H1 (cell line): ENCODE measurements at regions not wholly inside any gene's neighbourhood (a gene's known extent, or its start where the extent isn't known, plus 50 kb on each side); places are given as distances from the start of the nearest gene placed in this dataset.

Experiments
- CTCF ChIA-PET: fragments of 300-600 bp; sonication (Branson Sonifier 250); formaldehyde crosslinking; loops from one replicate; lab custom pipeline; 2021; ENCODE audit not compliant: partially characterized antibody; lab: Charles Lee
- POLR2A ChIA-PET: fragments of 300-600 bp; sonication (Branson Sonifier 250); formaldehyde crosslinking; loops from one replicate; lab custom pipeline; 2021; ENCODE audit warnings: inconsistent platforms; ENCODE audit not compliant: partially characterized antibody; lab: Charles Lee
- DNase-seq, 2 experiments: peaks; one replicate each; pipeline versions ENCODE4 v3.0.0 to v3.0.0-alpha.2; 2010 to 2022; ENCODE audit warnings: low spot score in 2 of 2, low read depth in 1 of 2, mixed read lengths in 1 of 2
- FAIRE-seq: peaks from 2 replicates; lab custom pipeline; 2011; peaks lifted over from hg19 to GRCh38; lab: Jason Lieb, UNC
- H2AFZ ChIP-seq: 2 replicates; pipeline ENCODE4 v1.8.1; 2012; ENCODE audit warnings: low read length, inconsistent platforms
- H2AK5ac ChIP-seq: 2 replicates; pipeline ENCODE4 v1.6.1; 2013; ENCODE audit warnings: low read depth, low read length
- H2BK120ac ChIP-seq: replicated peaks from 2 replicates; pipeline ENCODE3; 2013; ENCODE audit warnings: low read depth, low read length, inconsistent platforms
- H2BK12ac ChIP-seq: 2 replicates; pipeline ENCODE4 v1.6.1; 2013; ENCODE audit warnings: low read depth, low read length
- H2BK15ac ChIP-seq: 2 replicates; pipeline ENCODE4 v1.6.1; 2013; ENCODE audit warnings: low read length
- H2BK20ac ChIP-seq: 2 replicates; pipeline ENCODE4 v1.6.1; 2013; ENCODE audit warnings: low read length
- H2BK5ac ChIP-seq: 2 replicates; pipeline ENCODE4 v1.6.1; 2013; ENCODE audit warnings: low read depth, low read length
- H3K14ac ChIP-seq: 2 replicates; pipeline ENCODE4 v1.6.1; 2013; ENCODE audit warnings: inconsistent platforms; ENCODE audit not compliant: insufficient read length
- H3K18ac ChIP-seq: 2 replicates; pipeline ENCODE4 v1.6.1; 2013; ENCODE audit warnings: low read length; ENCODE audit errors: extremely low read depth
- H3K23ac ChIP-seq: 2 replicates; pipeline ENCODE4 v1.6.1; 2013; ENCODE audit warnings: inconsistent platforms; ENCODE audit not compliant: insufficient read length
- H3K23me2 ChIP-seq: 2 replicates; pipeline ENCODE4 v1.6.1; 2013; ENCODE audit warnings: low read depth, low read length
- H3K27ac ChIP-seq: 2 replicates; pipeline ENCODE4 v1.6.1; 2011; ENCODE audit warnings: low read depth, low read length, inconsistent platforms
- H3K27me3 ChIP-seq, 4 experiments: replicated peaks in 1 of 4; 1 replicate in 1 of 4; 2 replicates in 3 of 4; pipeline versions ENCODE4 v1.6.1 to v1.8.1; 2011 to 2013; ENCODE audit warnings: low read length in 3 of 4, mild to moderate bottlenecking in 3 of 4, inconsistent platforms in 2 of 4, mixed read lengths in 2 of 4, moderate library complexity in 1 of 4; ENCODE audit not compliant: control insufficient read depth in 3 of 4, insufficient read depth in 3 of 4; ENCODE audit errors: extremely low read depth in 1 of 4
- H3K36me3 ChIP-seq, 4 experiments: 2 replicates each; pipeline versions ENCODE4 v1.6.1 to v1.8.1; 2011 to 2013; ENCODE audit warnings: mild to moderate bottlenecking in 4 of 4, low read length in 3 of 4, moderate library complexity in 2 of 4, control low read depth in 1 of 4, inconsistent platforms in 1 of 4; ENCODE audit not compliant: insufficient read depth in 4 of 4, control insufficient read depth in 2 of 4
- H3K4ac ChIP-seq: replicated peaks from 2 replicates; pipeline ENCODE3; 2013; ENCODE audit warnings: low read length, low read depth, mixed read lengths, inconsistent platforms; ENCODE audit not compliant: insufficient read length
- H3K4me1 ChIP-seq, 4 experiments: replicated peaks in 1 of 4; 1 replicate in 1 of 4; 2 replicates in 3 of 4; pipeline versions ENCODE4 v1.6.1 to v1.8.1; 2011 to 2013; ENCODE audit warnings: low read length in 3 of 4, inconsistent platforms in 2 of 4, mixed read lengths in 1 of 4; ENCODE audit not compliant: insufficient read depth in 4 of 4, control insufficient read depth in 3 of 4
- H3K4me2 ChIP-seq, 2 experiments: 2 replicates each; pipeline versions ENCODE4 v1.6.1 to v1.8.1; 2011 to 2013; ENCODE audit warnings: low read depth in 2 of 2, low read length in 2 of 2, control low read depth in 1 of 2, inconsistent platforms in 1 of 2, mild to moderate bottlenecking in 1 of 2; ENCODE audit not compliant: insufficient read depth in 1 of 2
- H3K4me3 ChIP-seq, 4 experiments: fragments of 200-600, 300-600 bp in 1 of 4; sonication (generic), shearing (Covaris generic), sonication (Bioruptor Twin) in 1 of 4; 2 replicates each; pipeline versions ENCODE4 v1.5.1 to v1.8.1; 2011 to 2016; ENCODE audit warnings: low read length in 4 of 4, low read depth in 3 of 4, control low read depth in 2 of 4, inconsistent platforms in 2 of 4, mild to moderate bottlenecking in 2 of 4, mixed read lengths in 1 of 4, moderate library complexity in 1 of 4; ENCODE audit not compliant: insufficient read depth in 2 of 4; ENCODE audit errors: extremely low read depth in 1 of 4
- H3K56ac ChIP-seq: replicated peaks from 2 replicates; pipeline ENCODE3; 2013; ENCODE audit warnings: low read depth, mild to moderate bottlenecking, mixed read lengths, low read length, inconsistent platforms; ENCODE audit not compliant: insufficient read length
- H3K79me1 ChIP-seq: 2 replicates; pipeline ENCODE4 v1.6.1; 2013; ENCODE audit warnings: low read depth, low read length, control low read depth
- H3K79me2 ChIP-seq, 2 experiments: 2 replicates each; pipeline versions ENCODE4 v1.6.1 to v1.8.1; 2012 to 2013; ENCODE audit warnings: low read length in 2 of 2, mild to moderate bottlenecking in 2 of 2, inconsistent platforms in 1 of 2; ENCODE audit not compliant: insufficient read depth in 2 of 2, control insufficient read depth in 1 of 2
- H3K9ac ChIP-seq, 4 experiments: replicated peaks in 1 of 4; 1 replicate in 1 of 4; 2 replicates in 3 of 4; pipeline versions ENCODE4 v1.6.1 to v1.8.1; 2011 to 2013; ENCODE audit warnings: low read depth in 3 of 4, low read length in 3 of 4, control low read depth in 2 of 4, mild to moderate bottlenecking in 2 of 4, moderate library complexity in 2 of 4, inconsistent platforms in 1 of 4; ENCODE audit errors: extremely low read depth in 1 of 4
- H3K9me3 ChIP-seq, 2 experiments: 2 replicates each; pipeline versions ENCODE4 v1.6.1 to v1.8.1; 2012 to 2013; ENCODE audit warnings: mild to moderate bottlenecking in 2 of 2, moderate library complexity in 2 of 2, control low read depth in 1 of 2, inconsistent platforms in 1 of 2, low read depth in 1 of 2, low read length in 1 of 2, mixed read lengths in 1 of 2; ENCODE audit not compliant: insufficient read depth in 2 of 2
- H4K20me1 ChIP-seq, 2 experiments: replicated peaks in 1 of 2; 2 replicates each; pipeline versions ENCODE3 to v1.8.1; 2011 to 2013; ENCODE audit warnings: inconsistent platforms in 2 of 2, low read length in 2 of 2, mild to moderate bottlenecking in 1 of 2; ENCODE audit not compliant: insufficient read depth in 2 of 2, control insufficient read depth in 1 of 2
- H4K5ac ChIP-seq: 2 replicates; pipeline ENCODE4 v1.6.1; 2013; ENCODE audit warnings: low read length, low read depth, mixed read lengths, inconsistent platforms; ENCODE audit not compliant: insufficient read length
- H4K8ac ChIP-seq: 2 replicates; pipeline ENCODE4 v1.8.0; 2013; ENCODE audit warnings: mild to moderate bottlenecking, moderate library complexity, low read length, inconsistent platforms; ENCODE audit not compliant: insufficient read depth; ENCODE audit errors: extremely low read depth
- H4K91ac ChIP-seq: replicated peaks from 2 replicates; pipeline ENCODE3; 2013; ENCODE audit warnings: low read length, mixed read lengths, inconsistent platforms; ENCODE audit not compliant: insufficient read length
- WGBS, 2 experiments: shearing (Covaris generic) in 1 of 2; methylation state at CpG; one replicate each; pipeline versions ENCODE4 v1.1.6 to v1.1.7; 2013 to 2015; ENCODE audit warnings: low lambda C conversion rate in 2 of 2, mixed read lengths in 2 of 2, inconsistent platforms in 1 of 2, low coverage in 1 of 2, missing lambda C conversion rate in 1 of 2; ENCODE audit not compliant: insufficient replicate concordance in 2 of 2, insufficient coverage in 1 of 2, insufficient read length in 1 of 2; ENCODE audit errors: extremely low coverage in 1 of 2, missing lambda C conversion rate in 1 of 2; 5-methylcytosine and 5-hydroxymethylcytosine counted together

- H3K79me1 ChIP-seq: no peaks in the 10 kb centered on the region
Observed at GRCh38 chr4:57369446-57369845, 259.3 kb upstream of the IGFBP7 start.

More at GRCh38 chr4:57369446-57369845, 259.3 kb upstream of the IGFBP7 start:
- Histone ChIP-seq H2BK15ac (no peak overlapping the region), H4K91ac (no peak overlapping the region), H3K79me2 (no peaks in the 10 kb centered on the region), H2BK20ac (no peak overlapping the region), H4K5ac (no peak overlapping the region), H3K36me3 (no peaks in the 10 kb centered on the region; a peak in 1 of 8 replicates), H3K14ac (no peak overlapping the region), H2AK5ac (no peak overlapping the region), H2BK12ac (no peak overlapping the region), H3K4me2 (no peak overlapping the region), H2BK120ac (no peak overlapping the region), H3K27me3 (no peaks in the 10 kb centered on the region), H3K23me2 (no peaks in the 10 kb centered on the region), H2BK5ac (no peak overlapping the region), H3K27ac (no peak overlapping the region), H3K56ac (no peak overlapping the region), H3K4me3 (no peak overlapping the region), H3K9me3 (peaks cover 4 to 8% of the 10 kb centered on the region in 2 experiments; a peak in 1 of 4 replicates), H3K4me1 (no peaks in the 10 kb centered on the region), H2AFZ (no peak overlapping the region), H3K23ac (no peak overlapping the region), H4K8ac (no peak overlapping the region), H3K18ac (no peak overlapping the region), H3K4ac (no peak overlapping the region), H3K9ac (no peak overlapping the region), H4K20me1 (no peaks in the 10 kb centered on the region)
- DNase-seq (no peak), FAIRE-seq (no peak)
- ChIA-PET CTCF (interaction anchor here (0.8 to 2.1 kb wide), 3 partner anchors 9 to 206 kb away, joined by 4 to 9 read pairs (median 6); no protein-coding TSS in a partner anchor), POLR2A (no interaction called here)
- 88% methylated on average over 1 of the region's 1 CpG; no CpG with 5 or more reads in 1 of the 2 experiments for WGBS, 2 experiments
